BJ (cell line): ENCODE measurements at regions not wholly inside any gene's neighbourhood (a gene's known extent, or its start where the extent isn't known, plus 50 kb on each side); places are given as distances from the start of the nearest gene placed in this dataset.
A peak's percentile ranks its signal among the peaks of the same experiment; 100 is the strongest.
"Not testable (repeated sequence)": the region's sequence is repeated elsewhere in the genome, so short reads cannot be mapped to it uniquely, and the experiment has no call there.

Source experiments
- CTCF ChIA-PET: fragments of 350-600 bp; formaldehyde crosslinking; extraction: SDS; loops from one replicate; lab custom pipeline; 2021; ENCODE audit warnings: antibody characterized with exemption, inconsistent platforms; lab: Yijun Ruan, JAX
- POLR2A ChIA-PET: fragments of 300-600 bp; sonication (Branson Sonifier 250); formaldehyde crosslinking; extraction: SDS; loops from one replicate; lab custom pipeline; 2021; ENCODE audit warnings: antibody characterized with exemption; lab: Charles Lee
- DNase-seq: peaks from one replicate; pipeline ENCODE4 v3.0.0-alpha.2; 2011; ENCODE audit warnings: low read depth
- H3K27me3 ChIP-seq: 2 replicates; pipeline ENCODE4 v1.6.0; 2011; ENCODE audit warnings: low read length; ENCODE audit not compliant: control insufficient read depth, insufficient read depth
- H3K36me3 ChIP-seq: 2 replicates; pipeline ENCODE4 v1.5.1; 2011; ENCODE audit warnings: low read length; ENCODE audit not compliant: control insufficient read depth, insufficient read depth
- H3K4me3 ChIP-seq: 2 replicates; pipeline ENCODE4 v1.5.1; 2011; ENCODE audit warnings: low read depth, mild to moderate bottlenecking, control low read depth, low read length
- TF ChIP-seq, protein P1 (sequence below): IDR thresholded peaks from 2 replicates; pipeline ENCODE4 v1.5.1; 2011; ENCODE audit warnings: low read depth, mild to moderate bottlenecking, control low read depth, inconsistent platforms, low read length, moderate library complexity; ENCODE audit not compliant: insufficient read depth

DNA sequence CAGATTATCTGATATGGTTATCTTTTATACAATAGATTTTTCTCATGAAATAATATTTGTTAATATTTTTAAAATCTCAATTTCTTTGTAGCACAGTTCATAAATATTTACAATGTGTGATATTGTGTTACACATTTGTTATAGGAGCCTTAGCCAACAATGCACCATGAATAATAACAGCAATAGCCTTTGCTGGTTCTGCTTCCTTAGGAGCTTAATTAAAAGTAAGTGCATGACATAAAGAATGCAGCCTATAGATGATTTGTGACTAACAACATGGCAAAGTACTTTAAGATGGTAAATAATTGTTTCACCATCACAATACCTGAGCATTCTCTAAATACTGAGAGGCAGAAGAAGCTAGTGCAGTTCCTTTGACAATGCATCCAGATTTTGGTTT, 156.3 kb upstream of the RASSF8 start:
- no peak for DNase-seq
- no peaks in the 10 kb centered on the region for H3K36me3 ChIP-seq
- ChIA-PET POLR2A (no interaction called here), CTCF (interaction anchor here (0.6 to 1.7 kb wide), 2 partner anchors 8 to 9 kb away, joined by 3 to 4 read pairs; no protein-coding TSS in a partner anchor)
- TF ChIP-seq, protein P1, sequence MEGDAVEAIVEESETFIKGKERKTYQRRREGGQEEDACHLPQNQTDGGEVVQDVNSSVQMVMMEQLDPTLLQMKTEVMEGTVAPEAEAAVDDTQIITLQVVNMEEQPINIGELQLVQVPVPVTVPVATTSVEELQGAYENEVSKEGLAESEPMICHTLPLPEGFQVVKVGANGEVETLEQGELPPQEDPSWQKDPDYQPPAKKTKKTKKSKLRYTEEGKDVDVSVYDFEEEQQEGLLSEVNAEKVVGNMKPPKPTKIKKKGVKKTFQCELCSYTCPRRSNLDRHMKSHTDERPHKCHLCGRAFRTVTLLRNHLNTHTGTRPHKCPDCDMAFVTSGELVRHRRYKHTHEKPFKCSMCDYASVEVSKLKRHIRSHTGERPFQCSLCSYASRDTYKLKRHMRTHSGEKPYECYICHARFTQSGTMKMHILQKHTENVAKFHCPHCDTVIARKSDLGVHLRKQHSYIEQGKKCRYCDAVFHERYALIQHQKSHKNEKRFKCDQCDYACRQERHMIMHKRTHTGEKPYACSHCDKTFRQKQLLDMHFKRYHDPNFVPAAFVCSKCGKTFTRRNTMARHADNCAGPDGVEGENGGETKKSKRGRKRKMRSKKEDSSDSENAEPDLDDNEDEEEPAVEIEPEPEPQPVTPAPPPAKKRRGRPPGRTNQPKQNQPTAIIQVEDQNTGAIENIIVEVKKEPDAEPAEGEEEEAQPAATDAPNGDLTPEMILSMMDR = no peak
- no peak overlapping the region for H3K4me3 ChIP-seq
- no peaks in the 10 kb centered on the region for H3K27me3 ChIP-seq

DNA sequence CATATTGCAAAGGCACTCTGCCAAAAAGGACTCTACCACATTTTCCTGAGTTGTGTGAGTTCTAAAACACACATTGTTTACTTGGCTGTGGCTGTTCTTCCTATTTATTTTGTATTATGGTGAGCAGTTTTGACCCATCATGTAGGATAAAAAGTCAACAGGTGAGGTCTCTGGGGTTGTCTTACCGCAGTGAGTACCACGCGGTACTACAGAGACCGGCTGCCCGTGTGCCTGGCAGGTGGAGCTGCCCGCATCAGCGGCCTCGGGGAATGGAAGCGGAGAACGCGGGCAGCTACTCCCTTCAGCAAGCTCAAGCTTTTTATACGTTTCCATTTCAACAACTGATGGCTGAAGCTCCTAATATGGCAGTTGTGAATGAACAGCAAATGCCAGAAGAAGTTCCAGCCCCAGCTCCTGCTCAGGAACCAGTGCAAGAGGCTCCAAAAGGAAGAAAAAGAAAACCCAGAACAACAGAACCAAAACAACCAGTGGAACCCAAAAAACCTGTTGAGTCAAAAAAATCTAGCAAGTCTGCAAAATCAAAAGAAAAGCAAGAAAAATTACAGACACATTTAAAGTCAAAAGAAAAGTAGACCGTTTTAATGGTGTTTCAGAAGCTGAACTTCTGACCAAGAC, 155.3 kb upstream of the RASSF8 start:
- DNase-seq, POLR2A ChIA-PET, H3K4me3 ChIP-seq, H3K36me3 ChIP-seq, H3K27me3 ChIP-seq: not testable (repeated sequence)
- CTCF ChIA-PET = interaction anchor here (1.7 kb wide), 1 partner anchor 8 kb away, joined by 4 read pairs; no protein-coding TSS in a partner anchor

DNA sequence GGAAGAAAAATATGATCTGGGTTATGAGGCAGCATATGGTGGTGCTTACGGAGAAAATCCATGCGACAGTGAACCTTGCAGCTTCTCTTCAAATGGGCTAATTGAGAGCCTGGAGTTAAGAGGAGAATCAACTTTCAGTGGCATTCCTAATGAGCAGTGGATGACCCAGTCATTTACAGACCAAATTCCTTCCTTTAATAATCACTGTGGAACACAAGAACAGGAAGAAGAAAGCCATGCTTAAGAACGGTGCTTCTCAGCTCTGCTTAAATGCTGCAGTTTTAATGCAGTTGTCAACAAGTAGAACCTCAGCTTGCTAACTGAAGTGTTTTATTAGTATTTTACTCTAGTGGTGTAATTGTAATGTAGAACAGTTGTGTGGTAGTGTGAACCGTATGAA, 154.2 kb upstream of the RASSF8 start:
- H3K27me3 ChIP-seq, POLR2A ChIA-PET, H3K36me3 ChIP-seq, DNase-seq, H3K4me3 ChIP-seq, CTCF ChIA-PET: not testable (repeated sequence)

DNA sequence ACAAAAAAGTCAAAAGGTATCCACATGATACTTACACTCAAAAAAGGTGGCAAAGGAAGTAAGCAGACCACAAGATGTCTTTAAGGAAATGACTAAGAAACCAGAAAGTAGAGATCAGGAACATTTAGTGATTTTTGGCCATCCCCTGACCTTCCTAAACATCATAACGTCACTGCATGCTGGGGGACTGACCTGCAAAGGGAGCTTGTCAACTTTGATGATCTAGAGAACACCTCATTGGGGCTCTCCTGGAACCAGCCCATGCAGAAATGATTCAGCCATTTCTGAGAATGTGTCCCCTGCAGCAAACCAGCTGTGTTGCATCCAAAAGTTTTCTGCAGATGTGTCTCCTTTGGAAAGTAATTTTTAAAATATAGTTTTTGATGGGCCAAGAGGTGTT, 152.2 kb upstream of the RASSF8 start:
- H3K4me3 ChIP-seq = no peak overlapping the region
- H3K27me3 ChIP-seq = no peaks in the 10 kb centered on the region
- H3K36me3 ChIP-seq = no peaks in the 10 kb centered on the region
- DNase-seq = peak; percentile 39
- POLR2A ChIA-PET = no interaction called here
- TF ChIP-seq, protein P1 = no peak
- CTCF ChIA-PET = interaction anchor here (1.0 kb wide), 1 partner anchor 11 kb away, joined by 6 read pairs; no protein-coding TSS in a partner anchor

DNA sequence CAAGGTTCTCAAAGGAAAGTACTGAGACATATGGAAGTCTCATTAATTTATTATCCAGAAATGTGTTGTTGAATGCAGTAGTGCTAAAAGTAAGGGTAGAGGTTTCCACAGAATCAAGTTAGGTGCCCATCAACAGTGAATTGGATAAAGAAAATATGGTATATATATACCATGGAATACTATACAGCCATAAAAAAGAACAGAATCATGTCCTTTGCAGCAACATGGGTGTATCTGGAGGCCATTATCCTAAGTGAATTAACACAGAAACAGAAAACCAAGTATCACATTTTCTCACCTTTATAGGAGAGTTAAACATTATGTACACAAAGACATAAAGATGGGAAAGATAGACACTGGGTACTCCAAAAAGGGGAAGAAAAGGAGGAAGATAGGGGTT, 149.9 kb upstream of the RASSF8 start:
- ChIA-PET POLR2A (no interaction called here), CTCF (no interaction called here)
- DNase-seq = no peak
- Histone ChIP-seq H3K27me3 (no peaks in the 10 kb centered on the region), H3K36me3 (no peaks in the 10 kb centered on the region), H3K4me3 (no peak overlapping the region)
- TF ChIP-seq, protein P1 = no peak

DNA sequence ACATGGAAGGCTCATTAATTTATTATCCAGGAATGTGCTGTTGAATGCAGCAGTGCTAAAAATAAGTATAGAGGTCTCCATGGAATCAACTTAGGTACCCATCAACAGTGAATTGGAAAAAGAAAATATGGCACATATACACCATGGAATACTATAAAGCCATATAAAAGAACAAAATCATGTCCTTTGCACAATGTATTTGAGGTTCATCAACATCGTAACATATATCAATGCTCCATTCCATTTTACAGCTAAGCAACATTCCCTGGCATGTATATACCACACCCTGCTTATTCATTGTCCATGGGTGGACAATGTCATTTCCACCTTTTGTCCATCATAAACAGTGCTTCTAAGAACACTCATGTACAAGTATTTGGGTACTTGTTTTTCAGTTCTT, 147.8 kb upstream of the RASSF8 start:
- DNase-seq = no peak
- H3K36me3 ChIP-seq = no peaks in the 10 kb centered on the region
- TF ChIP-seq, protein P1 = no peak
- ChIA-PET CTCF (interaction anchor here (1.7 kb wide), 1 partner anchor 8 kb away, joined by 4 read pairs; no protein-coding TSS in a partner anchor), POLR2A (no interaction called here)
- H3K4me3 ChIP-seq = no peak overlapping the region
- no peaks in the 10 kb centered on the region for H3K27me3 ChIP-seq
